GM21447 (cell line): ENCODE measurements at regions not wholly inside any gene's neighbourhood (a gene's known extent, or its start where the extent isn't known, plus 50 kb on each side); places are given as distances from the start of the nearest gene placed in this dataset.

Experiments
- ATAC-seq: cut with Tn5 transposase; IDR thresholded peaks from one replicate; pipeline ENCODE4 v1.9.1; 2021; ENCODE audit not compliant: unreplicated experiment

GRCh38 chr12:85568395-85569103, 267.7 kb downstream of the RASSF9 start:
- ATAC-seq: no peak

GRCh38 chr12:85569261-85569660, 266.9 kb downstream of the RASSF9 start:
- no peak for ATAC-seq

- ATAC-seq: no peak
Observed at GRCh38 chr12:85572956-85573355, 263.3 kb downstream of the RASSF9 start.

- no peak for ATAC-seq
Observed at GRCh38 chr12:85573635-85574214, 262.5 kb downstream of the RASSF9 start.

GRCh38 chr12:85574291-85574690, 261.9 kb downstream of the RASSF9 start:
- ATAC-seq: no peak

GRCh38 chr12:85575120-85576096, 260.8 kb downstream of the RASSF9 start:
- peak; percentile 94 for ATAC-seq

- no peak for ATAC-seq
Observed at GRCh38 chr12:85580562-85581168, 255.5 kb downstream of the RASSF9 start.

GRCh38 chr12:85587158-85587557, 249.1 kb downstream of the RASSF9 start:
- ATAC-seq: no peak

GRCh38 chr12:85588221-85588620, 248.0 kb downstream of the RASSF9 start:
- no peak for ATAC-seq

- ATAC-seq: no peak
Observed at GRCh38 chr12:85600841-85601240, 235.4 kb downstream of the RASSF9 start.

- no peak for ATAC-seq
Observed at GRCh38 chr12:85603556-85603955, 232.7 kb downstream of the RASSF9 start.

- ATAC-seq: no peak
Observed at GRCh38 chr12:85606455-85606854, 229.8 kb downstream of the RASSF9 start.

- no peak for ATAC-seq
Observed at GRCh38 chr12:85609778-85610177, 226.4 kb downstream of the RASSF9 start.

GRCh38 chr12:85610194-85610593, 226.0 kb downstream of the RASSF9 start:
- no peak for ATAC-seq

- ATAC-seq: no peak
Observed at GRCh38 chr12:85616201-85616600, 220.0 kb downstream of the RASSF9 start.

- no peak for ATAC-seq
Observed at GRCh38 chr12:85617307-85618091, 218.7 kb downstream of the RASSF9 start.

- ATAC-seq: no peak
Observed at GRCh38 chr12:85621041-85621440, 215.2 kb downstream of the RASSF9 start.

GRCh38 chr12:85623763-85624162, 212.4 kb downstream of the RASSF9 start:
- no peak for ATAC-seq

GRCh38 chr12:85625467-85625866, 210.7 kb downstream of the RASSF9 start:
- no peak for ATAC-seq

- ATAC-seq: no peak
Observed at GRCh38 chr12:85626001-85626783, 210.0 kb downstream of the RASSF9 start.
